Lower lobe of right lung (tissue), 2 donors: ENCODE measurements at regions not wholly inside any gene's neighbourhood (a gene's known extent, or its start where the extent isn't known, plus 50 kb on each side); places are given as distances from the start of the nearest gene placed in this dataset.
"Not testable (repeated sequence)": the region's sequence is repeated elsewhere in the genome, so short reads cannot be mapped to it uniquely, and the experiment has no call there.

Source experiments
- ATAC-seq, 2 donors: fragments of 200-7000 bp; cut with Tn5 transposase; one replicate each; pipeline ENCODE4 v1.9.1; 2020 to 2022; ENCODE audit warnings: mild to moderate bottlenecking in 2 of 2, moderate library complexity in 2 of 2
- DNase-seq: peaks from one replicate; pipeline ENCODE4 v3.0.0-alpha.2; 2020
- H3K27ac ChIP-seq: fragments of 200-600 bp; one replicate; pipeline ENCODE4 v1.8.0; 2022
- H3K27me3 ChIP-seq: fragments of 200-600 bp; one replicate; pipeline ENCODE4 v1.8.0; 2022; ENCODE audit warnings: low read depth
- H3K36me3 ChIP-seq: fragments of 200-600 bp; one replicate; pipeline ENCODE4 v1.8.0; 2022; ENCODE audit warnings: mild to moderate bottlenecking
- H3K4me1 ChIP-seq: fragments of 200-600 bp; one replicate; pipeline ENCODE4 v1.8.0; 2022
- H3K4me3 ChIP-seq: fragments of 200-600 bp; one replicate; pipeline ENCODE4 v1.8.0; 2022; ENCODE audit warnings: mild to moderate bottlenecking
- H3K9me3 ChIP-seq: fragments of 200-600 bp; one replicate; pipeline ENCODE4 v1.8.0; 2022
- intact Hi-C: fragments of 100-400 bp; cut with DNase I; formaldehyde crosslinking; loops from one replicate; pipeline ENCODE4 v1.11.0; 2022
- donor health status: DM: no; HTN: yes; CAD: no; lungs with severe emphysema.

GRCh38 chr17:46460129-46460528 is 52.1 kb upstream of the LRRC37A2 start:
- H3K36me3 ChIP-seq, H3K27ac ChIP-seq, H3K27me3 ChIP-seq, H3K9me3 ChIP-seq, DNase-seq, H3K4me1 ChIP-seq, ATAC-seq, intact Hi-C loops, H3K4me3 ChIP-seq: not testable (repeated sequence)

DNA sequence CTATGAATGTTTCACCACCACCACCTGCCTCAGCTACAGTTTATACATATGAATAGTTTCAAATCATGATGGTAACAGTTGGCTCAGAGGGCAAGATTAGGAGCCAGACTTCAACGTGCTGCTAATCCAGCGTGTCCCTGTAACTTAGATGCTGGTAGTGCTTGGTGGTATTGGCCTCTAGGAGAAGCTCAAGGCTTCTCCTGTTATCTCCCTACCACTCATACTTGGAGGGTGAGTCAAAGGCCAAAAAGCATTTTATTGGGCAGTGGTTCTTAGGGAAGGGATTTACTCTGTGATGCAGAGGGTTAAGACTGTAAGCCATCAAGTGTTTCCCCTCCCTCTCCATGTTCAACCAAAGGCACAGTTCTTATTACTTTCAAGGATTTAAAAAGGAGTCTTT is 57.2 kb upstream of the LRRC37A2 start:
- ATAC-seq, H3K36me3 ChIP-seq, H3K27ac ChIP-seq, H3K9me3 ChIP-seq, intact Hi-C loops, DNase-seq, H3K4me3 ChIP-seq, H3K4me1 ChIP-seq, H3K27me3 ChIP-seq: not testable (repeated sequence)

GRCh38 chr17:46454572-46454971 is 57.7 kb upstream of the LRRC37A2 start:
- intact Hi-C loops, H3K36me3 ChIP-seq, H3K4me3 ChIP-seq, ATAC-seq, H3K4me1 ChIP-seq, DNase-seq, H3K9me3 ChIP-seq, H3K27ac ChIP-seq, H3K27me3 ChIP-seq: not testable (repeated sequence)

DNA sequence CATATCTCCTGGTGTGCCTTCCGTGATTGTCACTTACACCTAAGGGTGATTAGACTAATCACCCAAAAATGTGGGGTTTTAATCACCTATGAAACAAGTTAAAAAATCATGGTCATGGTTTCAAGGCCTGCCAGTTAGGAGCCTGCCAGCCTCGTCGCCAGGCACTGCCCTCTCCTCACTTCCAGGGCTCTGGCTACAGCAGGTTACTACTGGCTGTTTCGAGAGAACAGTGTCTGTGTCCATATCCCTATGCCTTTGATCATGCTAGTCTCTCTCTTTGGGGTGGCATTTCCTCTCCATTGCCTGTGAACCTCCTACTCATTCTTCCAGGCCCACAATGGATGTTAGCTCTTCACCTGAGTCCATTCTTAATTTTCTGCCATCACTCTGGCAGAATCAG is 59.2 kb upstream of the LRRC37A2 start:
- H3K27ac ChIP-seq, ATAC-seq, H3K4me3 ChIP-seq, H3K27me3 ChIP-seq, H3K36me3 ChIP-seq, H3K9me3 ChIP-seq, H3K4me1 ChIP-seq, DNase-seq, intact Hi-C loops: not testable (repeated sequence)

DNA sequence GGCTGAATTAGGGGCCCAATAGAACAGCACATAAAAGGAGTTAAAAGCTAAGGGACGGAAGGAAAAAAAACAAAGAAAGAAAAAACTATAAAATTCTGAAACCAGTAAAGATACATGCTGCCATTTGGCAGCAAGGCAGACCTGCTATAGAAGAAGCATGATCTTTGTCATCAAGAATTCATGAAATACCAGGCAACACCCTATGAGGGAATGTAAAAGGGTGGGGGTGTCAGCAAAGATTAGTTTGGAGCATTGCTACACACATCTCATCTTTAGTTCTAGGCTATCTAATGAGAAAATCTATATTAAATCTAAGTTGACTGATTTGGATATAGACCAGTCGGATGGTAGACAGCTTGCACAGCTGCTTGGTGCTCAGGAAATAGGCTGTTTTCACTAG is 66.4 kb upstream of the LRRC37A2 start:
- H3K27me3 ChIP-seq, H3K4me1 ChIP-seq, H3K4me3 ChIP-seq, H3K27ac ChIP-seq, H3K9me3 ChIP-seq, H3K36me3 ChIP-seq, intact Hi-C loops, DNase-seq: not testable (repeated sequence)
- peak; percentile 64 to 75 for ATAC-seq

GRCh38 chr17:46445411-46445810 is 66.9 kb upstream of the LRRC37A2 start:
- H3K4me1 ChIP-seq, H3K4me3 ChIP-seq, ATAC-seq, H3K9me3 ChIP-seq, intact Hi-C loops, H3K27ac ChIP-seq, H3K36me3 ChIP-seq, H3K27me3 ChIP-seq, DNase-seq: not testable (repeated sequence)

GRCh38 chr17:46442153-46442552 is 70.1 kb upstream of the LRRC37A2 start:
- ATAC-seq, H3K9me3 ChIP-seq, H3K36me3 ChIP-seq, intact Hi-C loops, H3K27me3 ChIP-seq, H3K27ac ChIP-seq, H3K4me3 ChIP-seq, H3K4me1 ChIP-seq, DNase-seq: not testable (repeated sequence)

- DNase-seq, H3K4me1 ChIP-seq, H3K27me3 ChIP-seq, ATAC-seq, H3K27ac ChIP-seq, H3K36me3 ChIP-seq, H3K9me3 ChIP-seq, H3K4me3 ChIP-seq, intact Hi-C loops: not testable (repeated sequence)
These were observed 71.6 kb upstream of the LRRC37A2 start for GRCh38 chr17:46440665-46441064.

DNA sequence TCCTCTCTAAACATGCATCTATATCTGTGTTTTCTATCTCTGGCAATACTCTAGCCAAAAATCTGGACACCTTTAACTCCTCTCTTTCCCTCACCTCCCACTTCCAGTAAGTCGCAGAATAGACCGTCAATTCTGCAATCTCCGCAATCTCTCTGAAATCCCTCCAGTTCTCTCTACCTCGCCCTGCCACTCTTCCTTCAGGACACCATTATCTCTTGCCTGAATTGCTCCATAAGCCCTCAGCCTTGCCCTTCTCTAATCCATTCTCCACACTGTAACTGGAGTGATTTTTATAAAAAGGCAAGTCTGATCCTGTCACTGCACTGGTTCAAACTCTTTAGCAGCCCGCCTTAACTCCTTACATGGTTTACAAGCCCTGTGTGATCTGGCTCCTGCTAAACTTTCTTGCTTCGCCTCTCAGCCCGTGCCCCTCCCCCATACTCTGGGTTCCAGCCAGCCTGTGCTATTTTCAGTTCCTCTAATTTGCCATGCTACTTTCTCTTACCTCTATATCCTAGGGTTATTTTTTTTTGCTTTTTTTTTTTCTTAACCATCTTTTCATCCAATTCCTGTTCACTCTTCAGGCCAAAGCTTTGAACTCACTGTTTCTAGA is 73.0 kb upstream of the ARL17B start:
- H3K9me3 ChIP-seq, DNase-seq, H3K27me3 ChIP-seq, H3K4me3 ChIP-seq, intact Hi-C loops, H3K4me1 ChIP-seq, H3K27ac ChIP-seq, H3K36me3 ChIP-seq: not testable (repeated sequence)
- ATAC-seq: peak in 1 of 2 donors; percentile 83

DNA sequence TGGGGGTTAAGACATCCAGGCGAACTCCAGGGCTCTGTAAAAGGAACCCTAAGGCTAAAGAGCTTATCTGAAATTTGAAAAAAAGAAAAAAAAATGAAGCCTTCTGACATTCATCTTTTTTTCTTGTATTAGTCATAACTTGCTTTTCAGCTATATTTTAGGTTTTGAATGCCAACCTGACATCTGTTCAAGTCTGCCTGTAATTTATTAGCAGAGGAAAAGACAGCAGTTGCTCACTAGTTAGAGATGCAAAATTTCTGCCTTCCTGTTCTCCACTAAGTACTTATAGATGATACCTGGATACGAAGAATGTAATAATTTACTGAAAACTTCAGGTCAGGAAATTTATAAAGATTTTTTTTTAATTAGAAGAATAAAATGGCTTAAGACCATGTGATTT is 68.7 kb upstream of the ARL17B start:
- H3K9me3 ChIP-seq, H3K27me3 ChIP-seq, H3K27ac ChIP-seq, H3K4me1 ChIP-seq, DNase-seq, H3K4me3 ChIP-seq, ATAC-seq, intact Hi-C loops, H3K36me3 ChIP-seq: not testable (repeated sequence)

GRCh38 chr17:46429675-46430074 is 68.1 kb upstream of the ARL17B start:
- ATAC-seq, H3K27ac ChIP-seq, H3K36me3 ChIP-seq, DNase-seq, H3K4me3 ChIP-seq, H3K27me3 ChIP-seq, H3K4me1 ChIP-seq, intact Hi-C loops, H3K9me3 ChIP-seq: not testable (repeated sequence)
